Kidney tubule cell (primary cell): ENCODE measurements at regions not wholly inside any gene's neighbourhood (a gene's known extent, or its start where the extent isn't known, plus 50 kb on each side); places are given as distances from the start of the nearest gene placed in this dataset.
"Not testable (repeated sequence)": the region's sequence is repeated elsewhere in the genome, so short reads cannot be mapped to it uniquely, and the experiment has no call there.

ENCODE experiments used
- DNase-seq: peaks from one replicate; pipeline ENCODE4 v3.0.0-alpha.2; 2018; ENCODE audit warnings: low spot score

GRCh38 chr17:54191261-54191660, 368.5 kb downstream of the KIF2B start:
- no peak for DNase-seq

GRCh38 chr17:54194268-54194667, 371.5 kb downstream of the KIF2B start:
- DNase-seq = no peak

GRCh38 chr17:54196751-54197150, 374.0 kb downstream of the KIF2B start:
- DNase-seq = no peak

DNA sequence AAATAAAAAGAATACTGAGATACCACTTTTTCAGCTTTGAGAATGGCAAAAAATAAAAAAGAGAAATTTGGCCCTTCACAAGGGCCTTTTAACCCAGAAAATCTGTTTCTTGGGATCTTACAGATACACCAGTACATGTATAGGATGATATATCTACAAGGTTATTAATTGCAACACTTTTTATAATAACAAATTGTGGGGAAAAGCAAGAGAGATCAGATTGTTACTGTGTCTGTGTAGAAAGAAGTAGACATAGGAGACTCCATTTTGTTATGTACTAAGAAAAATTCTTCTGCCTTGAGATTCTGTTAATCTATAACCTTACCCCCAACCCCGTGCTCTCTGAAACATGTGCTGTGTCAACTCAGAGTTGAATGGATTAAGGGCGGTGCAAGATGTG, 378.7 kb downstream of the KIF2B start:
- DNase-seq = not testable (repeated sequence)

DNA sequence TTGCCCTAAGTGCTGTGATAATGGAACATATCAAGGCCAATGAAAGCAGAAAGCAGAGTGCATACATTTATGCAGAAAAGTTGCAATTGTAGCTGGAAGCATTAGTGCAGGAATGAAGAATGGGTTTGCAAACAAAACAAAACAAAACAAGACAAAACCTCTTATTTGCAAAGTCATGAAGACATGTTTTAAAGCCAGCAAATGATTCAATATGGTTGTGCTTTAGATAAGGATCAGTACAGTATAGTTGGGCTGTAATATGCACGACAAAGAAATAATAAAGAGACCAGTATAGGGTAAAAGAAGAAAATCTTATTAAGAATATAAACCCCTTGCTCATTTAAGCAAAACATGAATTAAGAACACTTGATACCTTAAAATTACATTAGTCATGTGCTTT, 398.1 kb downstream of the KIF2B start:
- no peak for DNase-seq

DNA sequence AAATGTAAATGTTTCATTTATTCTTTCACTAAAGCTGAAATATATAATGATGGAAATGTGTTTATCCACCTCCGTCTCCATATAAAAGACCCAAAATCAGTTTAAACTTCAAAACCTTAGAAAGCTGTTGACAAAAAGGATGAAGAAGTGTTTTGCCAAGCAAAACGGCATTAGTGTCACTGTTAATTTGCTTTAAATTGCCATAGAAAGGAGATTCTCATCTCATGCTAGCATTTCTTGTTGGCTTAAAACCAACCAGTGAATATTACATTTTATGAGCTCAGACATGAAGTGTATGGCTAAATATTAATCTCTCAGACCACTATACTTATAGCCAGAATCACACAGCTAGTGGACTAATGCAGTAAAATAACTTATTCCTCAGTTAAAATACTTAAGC, 398.8 kb downstream of the KIF2B start:
- DNase-seq = no peak

GRCh38 chr17:54235571-54235970, 412.8 kb downstream of the KIF2B start:
- DNase-seq = no peak

DNA sequence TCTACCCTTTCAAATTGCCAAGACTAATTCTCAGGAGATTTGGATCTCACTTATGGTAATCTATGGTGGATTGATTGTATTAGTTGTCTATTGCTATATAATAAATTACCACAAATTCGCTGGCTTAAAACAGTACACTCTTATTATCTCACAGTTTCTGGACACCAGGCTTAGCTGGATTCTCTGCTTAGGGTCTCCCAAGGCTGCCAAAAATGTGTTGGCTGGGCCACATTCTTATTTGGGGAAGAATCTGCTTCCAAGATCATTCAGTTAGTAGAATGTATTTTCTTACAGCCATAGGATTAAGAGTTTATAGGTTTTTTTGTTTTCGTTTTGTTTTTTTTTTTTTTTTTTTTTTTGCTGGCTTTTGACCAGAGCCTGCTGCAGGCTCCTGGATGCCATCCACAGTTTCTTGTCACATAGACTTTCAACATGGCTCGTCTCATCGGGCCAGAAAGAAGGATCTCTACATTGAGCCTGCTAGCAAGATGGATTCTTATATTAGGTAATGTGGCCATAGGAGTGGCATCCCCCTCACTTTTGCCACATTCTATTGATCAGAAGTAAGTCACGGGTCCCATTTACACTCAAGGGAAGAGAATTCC, 415.3 kb downstream of the KIF2B start:
- DNase-seq = no peak

DNA sequence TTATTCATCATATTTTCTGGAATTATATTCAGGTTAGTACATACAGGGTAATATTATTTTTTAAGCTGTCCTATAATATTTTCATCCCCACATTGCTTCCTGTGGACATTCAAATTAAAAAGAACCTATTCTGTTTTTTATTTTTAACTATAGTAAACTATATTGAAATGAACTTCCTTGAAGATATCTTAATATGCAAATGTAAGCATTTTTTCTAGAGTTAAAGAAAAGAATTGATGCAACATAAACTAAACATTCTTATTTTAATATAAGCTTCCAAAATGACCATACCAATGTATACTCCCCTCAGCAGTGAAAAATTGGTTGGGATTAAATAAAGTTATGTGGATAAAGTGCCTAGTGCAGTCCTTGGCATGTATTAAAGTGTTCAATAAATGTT, 416.6 kb downstream of the KIF2B start:
- DNase-seq = no peak

DNA sequence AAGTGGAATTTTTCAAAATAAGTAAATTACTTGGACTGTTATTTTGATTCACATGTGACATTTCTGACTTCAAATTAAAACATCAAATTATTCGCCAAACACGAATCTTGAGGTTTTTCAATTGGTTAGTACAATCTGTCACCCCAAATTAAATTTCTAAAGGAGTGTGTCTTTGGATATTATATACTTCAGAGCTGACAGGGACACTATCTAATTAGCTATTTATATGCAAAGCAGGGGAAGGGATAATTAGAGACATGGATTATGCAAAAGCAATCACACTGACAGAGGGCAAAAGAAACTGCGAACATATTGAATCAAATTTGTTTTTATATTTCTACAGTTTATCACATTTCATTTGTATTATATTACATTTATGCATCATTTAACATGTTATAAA, 433.0 kb downstream of the KIF2B start:
- DNase-seq = no peak

- DNase-seq = no peak
Observed at GRCh38 chr17:54256401-54256929, 433.7 kb downstream of the KIF2B start.

DNA sequence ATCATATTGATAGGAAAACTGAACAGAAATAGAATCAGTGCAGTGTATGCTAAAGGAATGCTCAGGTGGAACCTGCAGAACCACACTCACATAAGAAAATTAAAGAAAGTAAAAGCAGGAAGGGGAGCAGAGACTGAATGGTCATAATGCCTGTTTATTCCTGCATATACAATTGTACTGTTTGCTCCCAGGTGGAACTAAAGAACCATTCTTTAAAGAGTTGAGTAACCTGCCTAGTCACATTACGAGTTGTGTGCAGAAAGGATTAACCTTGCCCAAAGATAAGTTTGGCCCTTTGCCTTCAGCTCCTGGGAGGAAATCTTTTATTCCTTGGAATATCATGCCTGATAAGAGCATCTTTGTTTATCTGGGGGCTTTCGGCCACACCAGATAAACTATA, 434.7 kb downstream of the KIF2B start:
- DNase-seq = no peak

DNA sequence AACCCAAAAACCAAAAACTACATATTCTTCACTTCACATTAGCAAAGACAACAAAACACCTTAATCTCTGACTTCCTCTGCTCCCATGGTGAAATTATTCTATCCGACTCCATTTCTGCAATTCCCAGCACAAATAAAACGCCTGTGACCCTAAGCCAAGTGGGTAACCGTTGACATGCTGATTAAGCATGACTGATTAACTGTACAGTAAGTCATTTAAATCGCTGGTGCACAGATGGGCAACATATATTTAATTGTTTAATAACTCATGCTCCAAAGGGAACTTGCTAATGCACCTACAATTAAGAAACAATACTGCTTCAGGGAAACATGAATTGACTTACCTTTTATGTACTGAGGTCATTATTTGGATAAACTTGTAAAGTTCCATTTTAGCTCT, 436.7 kb downstream of the KIF2B start:
- no peak for DNase-seq

DNA sequence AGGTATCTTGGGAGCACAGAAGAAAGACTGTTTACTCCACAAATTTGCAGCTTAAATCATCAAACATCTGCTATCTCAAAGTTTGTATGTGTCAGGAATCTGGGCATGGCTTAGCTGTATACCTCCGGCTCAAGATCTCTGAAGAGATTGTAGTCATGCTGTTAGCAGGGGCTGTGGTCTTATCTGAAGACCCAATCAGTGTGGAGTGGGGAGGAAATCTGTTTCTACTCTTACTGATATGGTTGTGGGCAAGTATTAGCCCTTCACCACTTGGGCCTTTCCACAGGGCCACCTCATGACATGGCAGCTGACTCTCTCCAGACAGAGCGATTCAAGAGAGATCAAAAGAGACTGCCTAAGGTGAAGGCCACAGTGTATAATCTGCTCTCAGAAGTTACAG, 438.7 kb downstream of the KIF2B start:
- no peak for DNase-seq

DNA sequence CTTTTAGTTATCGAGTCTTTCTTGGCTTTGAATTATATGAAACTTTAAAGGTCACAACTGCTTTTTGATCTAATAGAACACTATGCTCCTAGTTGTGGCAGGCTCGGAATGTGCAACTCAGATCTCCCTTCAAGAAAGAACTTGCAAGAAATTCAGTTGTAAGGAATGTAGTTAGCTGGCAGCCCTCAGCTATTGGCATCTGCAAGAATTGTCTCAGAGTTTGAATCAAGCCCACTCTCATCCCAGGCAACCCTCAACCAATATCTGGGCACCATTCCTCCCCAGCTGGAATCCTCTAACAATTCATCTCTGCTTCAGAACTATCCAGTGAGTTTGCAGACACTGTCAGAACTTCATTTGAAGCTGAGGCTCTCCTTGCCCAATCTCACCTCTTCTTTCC, 447.2 kb downstream of the KIF2B start:
- DNase-seq = no peak

DNA sequence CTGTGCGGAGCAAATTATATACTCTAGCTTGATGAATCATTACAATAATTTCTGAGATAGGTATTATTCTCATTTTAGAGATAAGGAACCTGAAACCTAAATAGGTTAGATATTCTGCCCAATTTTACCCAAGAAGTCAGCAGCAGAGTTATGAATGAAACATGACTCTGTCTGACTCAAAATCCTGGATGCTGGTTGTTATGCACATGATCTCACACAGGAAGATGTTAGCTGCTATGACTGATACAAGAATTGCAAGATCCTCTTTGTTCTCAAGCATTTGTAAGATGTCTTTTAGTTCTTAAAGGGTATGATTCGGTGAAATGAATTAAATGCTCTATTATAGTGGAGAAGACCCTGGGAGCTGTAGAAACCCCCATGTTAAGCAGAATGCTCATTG, 447.8 kb downstream of the KIF2B start:
- no peak for DNase-seq

DNA sequence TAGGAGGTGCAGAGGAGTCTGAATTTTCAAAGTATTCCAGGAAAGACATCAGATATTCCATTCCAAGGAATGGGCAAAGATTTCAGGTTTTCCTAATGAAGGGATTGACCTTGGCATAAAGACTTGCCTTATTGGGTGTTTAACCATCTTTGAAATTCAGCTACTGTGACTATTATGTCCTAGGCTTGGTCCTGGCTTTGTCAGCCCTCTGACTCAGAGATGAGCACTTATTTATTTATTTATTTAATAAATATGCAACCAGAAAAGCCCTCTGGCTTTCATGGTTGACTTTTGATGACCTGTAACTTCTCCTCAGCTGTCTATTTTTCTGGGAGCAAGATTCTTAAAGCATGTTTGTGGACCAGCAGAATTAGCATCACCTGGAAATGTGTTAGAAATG, 455.1 kb downstream of the KIF2B start:
- DNase-seq = no peak

DNA sequence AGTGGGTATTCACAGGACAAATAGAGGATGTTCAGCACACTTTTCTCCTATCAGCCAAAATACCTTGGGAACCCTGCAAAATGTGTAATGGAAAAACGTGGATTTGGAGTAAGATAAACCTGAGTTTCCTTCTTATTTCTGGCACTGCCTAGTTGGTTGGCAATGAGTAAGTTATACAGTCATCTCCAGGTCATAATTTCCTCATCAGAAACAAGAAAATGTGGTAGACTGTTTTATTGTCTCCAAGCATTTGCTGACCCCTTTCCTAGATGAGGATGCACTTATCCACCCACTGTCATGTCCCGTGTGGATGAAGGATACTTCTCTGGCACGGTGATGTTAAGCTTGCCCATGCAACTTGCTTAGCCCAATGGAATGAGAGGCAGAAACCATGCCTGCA, 458.0 kb downstream of the KIF2B start:
- DNase-seq = no peak

DNA sequence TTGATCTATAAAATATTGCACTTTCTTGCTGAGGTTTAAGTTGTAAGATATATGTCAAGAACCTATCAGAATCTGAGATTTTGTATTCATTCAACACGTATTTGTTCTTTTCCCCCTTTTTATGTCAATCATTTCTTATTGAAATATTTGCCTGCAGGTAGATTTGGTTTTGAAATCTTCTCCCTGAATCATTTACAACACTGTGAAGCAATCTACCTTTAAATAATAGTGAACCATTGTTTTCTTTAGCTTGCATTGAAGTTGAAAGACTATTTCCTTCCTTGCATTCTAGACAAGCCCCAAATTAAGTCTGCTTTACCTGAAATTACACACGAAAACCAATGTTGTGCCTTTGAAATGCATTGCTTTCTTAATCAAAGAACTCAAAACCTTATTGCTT, 460.2 kb downstream of the KIF2B start:
- DNase-seq = no peak

- DNase-seq = no peak
Observed at GRCh38 chr17:54307351-54307750, 484.6 kb downstream of the KIF2B start.

DNA sequence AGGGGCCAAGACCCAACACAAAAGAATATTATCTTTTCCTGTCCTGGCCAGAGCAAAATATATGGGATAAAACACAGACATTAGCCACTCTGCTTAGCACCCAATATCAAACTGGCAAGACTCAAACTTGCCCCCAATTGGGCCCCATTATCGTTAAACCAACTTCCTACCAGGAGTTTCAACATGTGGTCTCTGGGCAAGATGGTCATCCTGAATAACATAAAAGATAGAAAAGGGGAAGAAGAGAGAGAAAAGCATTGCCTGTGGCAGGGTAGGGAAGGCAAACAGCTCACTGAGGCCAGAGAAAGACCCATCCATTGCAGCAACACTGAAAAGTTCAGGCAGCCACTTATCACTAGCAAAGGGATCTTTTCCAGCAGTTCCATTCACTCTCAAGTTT, 502.1 kb downstream of the KIF2B start:
- no peak for DNase-seq

DNA sequence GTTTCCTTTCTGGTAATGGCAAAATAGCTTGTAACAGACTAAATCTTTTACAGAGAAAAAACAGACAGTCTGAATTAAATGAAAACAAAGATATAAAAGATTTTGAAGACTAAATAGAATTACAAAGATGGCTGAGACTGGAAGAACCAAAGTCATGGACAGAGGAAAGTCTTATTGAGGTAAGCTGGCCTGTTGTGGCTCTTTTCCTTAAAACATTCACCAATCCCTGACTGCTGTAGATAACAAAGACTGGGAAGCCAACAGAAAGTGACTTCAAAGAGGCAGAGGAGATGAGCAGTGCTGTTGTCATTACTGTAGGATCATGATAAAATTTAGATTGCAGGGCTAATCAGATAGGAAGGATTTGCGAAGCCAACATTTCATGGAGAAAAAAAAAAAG, 517.0 kb downstream of the KIF2B start:
- DNase-seq = no peak

DNA sequence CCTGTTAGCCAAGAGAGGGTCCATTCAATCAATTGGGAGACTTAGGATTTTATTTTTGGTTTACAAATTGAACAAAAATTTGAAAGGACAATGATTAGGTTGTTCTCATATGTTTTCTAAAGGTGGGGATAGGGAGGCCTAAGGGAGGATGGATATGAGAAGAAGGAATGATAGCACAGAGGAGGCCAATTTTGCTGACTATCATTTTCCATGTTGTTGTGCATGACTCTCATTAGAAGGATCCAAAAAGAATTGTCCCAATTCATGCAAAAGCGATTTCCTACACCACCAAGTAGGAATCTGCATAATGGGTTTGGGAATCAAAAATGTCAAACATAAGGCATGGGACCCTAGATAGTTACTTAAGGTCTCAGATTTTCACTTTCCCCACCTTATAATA, 524.8 kb downstream of the KIF2B start:
- DNase-seq = no peak

GRCh38 chr17:54348234-54348633, 525.5 kb downstream of the KIF2B start:
- no peak for DNase-seq
